ENCODE measurements at regions not wholly inside any gene's neighbourhood (a gene's known extent, or its start where the extent isn't known, plus 50 kb on each side); places are given as distances from the start of the nearest gene placed in this dataset.

GRCh38 chr12:75888874-75889613 is 142.5 kb downstream of the PHLDA1 start:
- no peak for TF ChIP-seq CTCF (IDR thresholded peaks at IDR 0.05)
- DNase-seq: no peak
- Histone ChIP-seq H3K4me3 (no peak overlapping the region), H3K9me3 (no peaks in the 10 kb centered on the region), H3K36me3 (no peaks in the 10 kb centered on the region), H3K27ac (no peak overlapping the region), H3K9ac (ENCODE audit: low read depth in 2 of 2, low read length in 2 of 2) (no peak overlapping the region), H3K4me1 (no peaks in the 10 kb centered on the region), H3K27me3 (no peaks in the 10 kb centered on the region)
- intact Hi-C loops (cut with DNase I): no loop called here

GRCh38 chr12:75888399-75888798 is 143.2 kb downstream of the PHLDA1 start:
- no peak overlapping the region for H3K27ac ChIP-seq
- H3K27me3 ChIP-seq: no peaks in the 10 kb centered on the region
- intact Hi-C loops (cut with DNase I): no loop called here
- no peaks in the 10 kb centered on the region for H3K9me3 ChIP-seq
- H3K4me3 ChIP-seq: no peak overlapping the region
- no peak overlapping the region for H3K9ac ChIP-seq (ENCODE audit: low read depth in 2 of 2, low read length in 2 of 2)
- no peaks in the 10 kb centered on the region for H3K4me1 ChIP-seq
- no peak for DNase-seq
- H3K36me3 ChIP-seq: no peaks in the 10 kb centered on the region
- no peak for TF ChIP-seq CTCF (IDR thresholded peaks at IDR 0.05)

- Histone ChIP-seq H3K9ac (ENCODE audit: low read depth in 2 of 2, low read length in 2 of 2) (no peak overlapping the region), H3K9me3 (no peaks in the 10 kb centered on the region), H3K36me3 (no peaks in the 10 kb centered on the region), H3K27ac (no peak overlapping the region), H3K4me1 (no peaks in the 10 kb centered on the region), H3K4me3 (no peak overlapping the region), H3K27me3 (no peaks in the 10 kb centered on the region)
- intact Hi-C loops (cut with DNase I): no loop called here
- no peak for DNase-seq
- TF ChIP-seq CTCF (IDR thresholded peaks at IDR 0.05): no peak
These were observed 143.6 kb downstream of the PHLDA1 start for GRCh38 chr12:75887979-75888378.

- Histone ChIP-seq H3K27me3 (no peaks in the 10 kb centered on the region), H3K9me3 (no peaks in the 10 kb centered on the region), H3K4me1 (no peaks in the 10 kb centered on the region), H3K4me3 (no peak overlapping the region), H3K27ac (no peak overlapping the region), H3K36me3 (no peaks in the 10 kb centered on the region), H3K9ac (ENCODE audit: low read depth in 2 of 2, low read length in 2 of 2) (no peak overlapping the region)
- intact Hi-C loops (cut with DNase I): no loop called here
- no peak for DNase-seq
- no peak for TF ChIP-seq CTCF (IDR thresholded peaks at IDR 0.05)
These were observed 147.1 kb downstream of the PHLDA1 start for GRCh38 chr12:75884465-75884985.

- H3K27ac ChIP-seq: no peak overlapping the region
- no peaks in the 10 kb centered on the region for H3K27me3 ChIP-seq
- H3K9ac ChIP-seq (ENCODE audit: low read depth in 2 of 2, low read length in 2 of 2): no peak overlapping the region
- TF ChIP-seq CTCF (IDR thresholded peaks at IDR 0.05): no peak
- DNase-seq: no peak
- H3K4me3 ChIP-seq: no peak overlapping the region
- H3K4me1 ChIP-seq: no peaks in the 10 kb centered on the region
- H3K36me3 ChIP-seq: no peaks in the 10 kb centered on the region
- no peaks in the 10 kb centered on the region for H3K9me3 ChIP-seq
- intact Hi-C loops (cut with DNase I): no loop called here
These were observed 148.3 kb downstream of the PHLDA1 start for GRCh38 chr12:75883241-75883640.

Measured in colonic mucosa (tissue), 4 donors.